MM.1S (cell line): ENCODE measurements at regions not wholly inside any gene's neighbourhood (a gene's known extent, or its start where the extent isn't known, plus 50 kb on each side); places are given as distances from the start of the nearest gene placed in this dataset.

Experiments used
- DNase-seq: peaks from one replicate; pipeline ENCODE4 v3.0.0-alpha.2; 2015
- H2AFZ ChIP-seq: fragments of 300-600 bp; sonication (generic); 2 replicates; pipeline ENCODE4 v1.6.0; 2016; ENCODE audit warnings: antibody characterized with exemption, low read length
- H3F3A ChIP-seq: fragments of 300-600 bp; sonication (generic); 2 replicates; pipeline ENCODE4 v1.6.1; 2016; ENCODE audit warnings: mild to moderate bottlenecking, antibody characterized with exemption, low read length, moderate library complexity, mixed read lengths; ENCODE audit not compliant: insufficient read depth
- H3K27ac ChIP-seq: fragments of 300-600 bp; sonication (generic); 2 replicates; pipeline ENCODE4 v1.5.1; 2016; ENCODE audit warnings: mild to moderate bottlenecking, low read length
- H3K27me3 ChIP-seq: fragments of 300-600 bp; sonication (generic); replicated peaks from 2 replicates; pipeline ENCODE4 v1.6.0; 2016; ENCODE audit warnings: low read length; ENCODE audit not compliant: insufficient read depth
- H3K36me3 ChIP-seq: fragments of 300-600 bp; sonication (generic); replicated peaks from 2 replicates; pipeline ENCODE4 v1.6.1; 2016; ENCODE audit warnings: mild to moderate bottlenecking, low read length, mixed read lengths; ENCODE audit not compliant: insufficient read depth
- H3K4me1 ChIP-seq: fragments of 300-600 bp; sonication (generic); 2 replicates; pipeline ENCODE4 v1.6.1; 2016; ENCODE audit warnings: low read length, mixed read lengths
- H3K4me2 ChIP-seq: fragments of 300-600 bp; sonication (generic); 2 replicates; pipeline ENCODE4 v1.6.0; 2016; ENCODE audit warnings: low read depth, low read length
- H3K4me3 ChIP-seq: fragments of 300-600 bp; sonication (generic); 2 replicates; pipeline ENCODE4 v1.5.1; 2016; ENCODE audit warnings: low read length, mixed read lengths
- H3K79me2 ChIP-seq: fragments of 300-600 bp; sonication (generic); 2 replicates; pipeline ENCODE4 v1.6.1; 2016; ENCODE audit warnings: mixed run types, low read length, mixed read lengths
- H3K9ac ChIP-seq: fragments of 300-600 bp; sonication (generic); 2 replicates; pipeline ENCODE4 v1.6.1; 2016; ENCODE audit warnings: low read length, mixed read lengths
- H3K9me2 ChIP-seq: fragments of 300-600 bp; sonication (generic); replicated peaks from 2 replicates; pipeline ENCODE4 v1.6.1; 2016; ENCODE audit warnings: mild to moderate bottlenecking, low read length, mixed read lengths; ENCODE audit not compliant: insufficient read depth
- H3K9me3 ChIP-seq: fragments of 300-600 bp; sonication (generic); replicated peaks from 2 replicates; pipeline ENCODE4 v1.6.1; 2016; ENCODE audit warnings: mild to moderate bottlenecking, low read length, mixed read lengths; ENCODE audit not compliant: insufficient read depth
- H4K20me1 ChIP-seq: fragments of 300-600 bp; sonication (generic); 2 replicates; pipeline ENCODE4 v1.6.1; 2016; ENCODE audit warnings: mild to moderate bottlenecking, low read length, moderate library complexity, mixed read lengths; ENCODE audit not compliant: insufficient read depth
- EZH2 ChIP-seq: fragments of 300-600 bp; sonication (generic); optimal IDR thresholded peaks from 2 replicates; pipeline ENCODE3; 2017; ENCODE audit warnings: low read depth, mild to moderate bottlenecking, antibody characterized with exemption, low read length, mixed read lengths
- EZH2phosphoT487 ChIP-seq: fragments of 300-600 bp; sonication (generic); IDR thresholded peaks from 2 replicates; pipeline ENCODE4 v1.6.1; 2018; ENCODE audit warnings: antibody characterized with exemption, low read length
- TF ChIP-seq, protein P1 (sequence below): fragments of 300-600 bp; sonication (generic); IDR thresholded peaks from 2 replicates; pipeline ENCODE4 v1.5.1; 2016; ENCODE audit warnings: antibody characterized with exemption, low read length, mixed read lengths

GRCh38 chr10:3648170-3648569 is 136.8 kb downstream of the KLF6 start:
- Histone ChIP-seq H3K79me2 (no peaks in the 10 kb centered on the region), H2AFZ (no peak overlapping the region)
- TF ChIP-seq EZH2 (no peak), EZH2phosphoT487 (no peak)
- TF ChIP-seq, protein P1, sequence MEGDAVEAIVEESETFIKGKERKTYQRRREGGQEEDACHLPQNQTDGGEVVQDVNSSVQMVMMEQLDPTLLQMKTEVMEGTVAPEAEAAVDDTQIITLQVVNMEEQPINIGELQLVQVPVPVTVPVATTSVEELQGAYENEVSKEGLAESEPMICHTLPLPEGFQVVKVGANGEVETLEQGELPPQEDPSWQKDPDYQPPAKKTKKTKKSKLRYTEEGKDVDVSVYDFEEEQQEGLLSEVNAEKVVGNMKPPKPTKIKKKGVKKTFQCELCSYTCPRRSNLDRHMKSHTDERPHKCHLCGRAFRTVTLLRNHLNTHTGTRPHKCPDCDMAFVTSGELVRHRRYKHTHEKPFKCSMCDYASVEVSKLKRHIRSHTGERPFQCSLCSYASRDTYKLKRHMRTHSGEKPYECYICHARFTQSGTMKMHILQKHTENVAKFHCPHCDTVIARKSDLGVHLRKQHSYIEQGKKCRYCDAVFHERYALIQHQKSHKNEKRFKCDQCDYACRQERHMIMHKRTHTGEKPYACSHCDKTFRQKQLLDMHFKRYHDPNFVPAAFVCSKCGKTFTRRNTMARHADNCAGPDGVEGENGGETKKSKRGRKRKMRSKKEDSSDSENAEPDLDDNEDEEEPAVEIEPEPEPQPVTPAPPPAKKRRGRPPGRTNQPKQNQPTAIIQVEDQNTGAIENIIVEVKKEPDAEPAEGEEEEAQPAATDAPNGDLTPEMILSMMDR = no peak

GRCh38 chr10:3647074-3647473 is 137.9 kb downstream of the KLF6 start:
- no peaks in the 10 kb centered on the region for H3K79me2 ChIP-seq
- no peak overlapping the region for H2AFZ ChIP-seq
- H3K9ac ChIP-seq = no peak overlapping the region
- H4K20me1 ChIP-seq = no peaks in the 10 kb centered on the region
- no peak overlapping the region for H3K27ac ChIP-seq
- H3K36me3 ChIP-seq = no peaks in the 10 kb centered on the region
- no peak for TF ChIP-seq EZH2phosphoT487
- TF ChIP-seq EZH2 = no peak
- H3K27me3 ChIP-seq = no peaks in the 10 kb centered on the region
- H3K9me3 ChIP-seq = no peaks in the 10 kb centered on the region
- no peak overlapping the region for H3K4me2 ChIP-seq
- H3K4me3 ChIP-seq = no peak overlapping the region
- H3F3A ChIP-seq = no peaks in the 10 kb centered on the region
- no peaks in the 10 kb centered on the region for H3K9me2 ChIP-seq
- no peak for DNase-seq
- H3K4me1 ChIP-seq = no peaks in the 10 kb centered on the region

More at GRCh38 chr10:3648170-3648569, 136.8 kb downstream of the KLF6 start:
- H3K36me3 ChIP-seq = no peaks in the 10 kb centered on the region
- DNase-seq = no peak
- no peak overlapping the region for H3K4me2 ChIP-seq
- no peaks in the 10 kb centered on the region for H3K9me3 ChIP-seq
- H4K20me1 ChIP-seq = no peaks in the 10 kb centered on the region
- no peak overlapping the region for H3K9ac ChIP-seq
- no peak overlapping the region for H3K27ac ChIP-seq
- H3F3A ChIP-seq = no peaks in the 10 kb centered on the region
- H3K4me3 ChIP-seq = no peak overlapping the region
- no peaks in the 10 kb centered on the region for H3K4me1 ChIP-seq
- no peaks in the 10 kb centered on the region for H3K27me3 ChIP-seq
- no peaks in the 10 kb centered on the region for H3K9me2 ChIP-seq

DNA sequence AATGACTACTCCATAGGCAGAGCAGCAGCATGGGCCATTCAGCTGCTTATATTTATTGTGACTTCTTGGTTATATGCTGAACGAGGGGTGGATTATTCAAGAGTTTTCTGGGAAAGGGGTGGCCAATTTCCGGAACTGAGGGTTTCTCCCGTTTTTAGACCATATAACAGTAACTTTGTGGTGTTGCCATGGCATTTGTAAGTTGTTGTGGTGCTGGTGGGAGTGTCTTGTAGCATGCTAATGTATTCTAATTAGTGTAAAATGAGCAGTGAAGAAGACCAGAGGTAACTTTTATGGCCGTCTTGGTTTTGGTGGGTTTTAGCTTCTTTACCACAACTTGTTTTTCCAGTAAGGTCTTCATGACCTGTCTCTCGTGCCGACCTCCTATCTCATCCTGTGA is 139.6 kb downstream of the KLF6 start:
- Histone ChIP-seq H3K9me2 (no peaks in the 10 kb centered on the region), H3K9me3 (no peaks in the 10 kb centered on the region), H3K79me2 (no peaks in the 10 kb centered on the region), H3K4me3 (no peak overlapping the region), H2AFZ (no peak overlapping the region), H3K27me3 (no peaks in the 10 kb centered on the region), H3K4me1 (no peaks in the 10 kb centered on the region), H3F3A (no peaks in the 10 kb centered on the region), H4K20me1 (no peaks in the 10 kb centered on the region), H3K27ac (no peak overlapping the region), H3K4me2 (no peak overlapping the region), H3K36me3 (no peaks in the 10 kb centered on the region), H3K9ac (no peak overlapping the region)
- TF ChIP-seq EZH2 (no peak), EZH2phosphoT487 (no peak)
- TF ChIP-seq, protein P1 = no peak
- no peak for DNase-seq

GRCh38 chr10:3640816-3641215 is 144.2 kb downstream of the KLF6 start:
- no peaks in the 10 kb centered on the region for H3K79me2 ChIP-seq
- H3F3A ChIP-seq = no peaks in the 10 kb centered on the region
- no peak for DNase-seq
- H2AFZ ChIP-seq = no peak overlapping the region
- no peaks in the 10 kb centered on the region for H3K4me1 ChIP-seq
- no peaks in the 10 kb centered on the region for H3K9me2 ChIP-seq
- no peaks in the 10 kb centered on the region for H4K20me1 ChIP-seq
- no peak overlapping the region for H3K9ac ChIP-seq
- no peaks in the 10 kb centered on the region for H3K27me3 ChIP-seq
- H3K4me3 ChIP-seq = no peak overlapping the region
- TF ChIP-seq EZH2phosphoT487 = no peak
- TF ChIP-seq, protein P1 = no peak
- TF ChIP-seq EZH2 = no peak
- H3K27ac ChIP-seq = no peak overlapping the region
- H3K9me3 ChIP-seq = no peaks in the 10 kb centered on the region
- no peaks in the 10 kb centered on the region for H3K36me3 ChIP-seq
- H3K4me2 ChIP-seq = no peak overlapping the region
